MM.1S (cell line): ENCODE measurements at regions not wholly inside any gene's neighbourhood (a gene's known extent, or its start where the extent isn't known, plus 50 kb on each side); places are given as distances from the start of the nearest gene placed in this dataset.
"Not testable (repeated sequence)": the region's sequence is repeated elsewhere in the genome, so short reads cannot be mapped to it uniquely, and the experiment has no call there.

Experiments
- DNase-seq: peaks from one replicate; pipeline ENCODE4 v3.0.0-alpha.2; 2015
- H2AFZ ChIP-seq: fragments of 300-600 bp; sonication (generic); 2 replicates; pipeline ENCODE4 v1.6.0; 2016; ENCODE audit warnings: antibody characterized with exemption, low read length
- H3F3A ChIP-seq: fragments of 300-600 bp; sonication (generic); 2 replicates; pipeline ENCODE4 v1.6.1; 2016; ENCODE audit warnings: mild to moderate bottlenecking, antibody characterized with exemption, low read length, moderate library complexity, mixed read lengths; ENCODE audit not compliant: insufficient read depth
- H3K27ac ChIP-seq: fragments of 300-600 bp; sonication (generic); 2 replicates; pipeline ENCODE4 v1.5.1; 2016; ENCODE audit warnings: mild to moderate bottlenecking, low read length
- H3K27me3 ChIP-seq: fragments of 300-600 bp; sonication (generic); replicated peaks from 2 replicates; pipeline ENCODE4 v1.6.0; 2016; ENCODE audit warnings: low read length; ENCODE audit not compliant: insufficient read depth
- H3K36me3 ChIP-seq: fragments of 300-600 bp; sonication (generic); replicated peaks from 2 replicates; pipeline ENCODE4 v1.6.1; 2016; ENCODE audit warnings: mild to moderate bottlenecking, low read length, mixed read lengths; ENCODE audit not compliant: insufficient read depth
- H3K4me1 ChIP-seq: fragments of 300-600 bp; sonication (generic); 2 replicates; pipeline ENCODE4 v1.6.1; 2016; ENCODE audit warnings: low read length, mixed read lengths
- H3K4me2 ChIP-seq: fragments of 300-600 bp; sonication (generic); 2 replicates; pipeline ENCODE4 v1.6.0; 2016; ENCODE audit warnings: low read depth, low read length
- H3K4me3 ChIP-seq: fragments of 300-600 bp; sonication (generic); 2 replicates; pipeline ENCODE4 v1.5.1; 2016; ENCODE audit warnings: low read length, mixed read lengths
- H3K79me2 ChIP-seq: fragments of 300-600 bp; sonication (generic); 2 replicates; pipeline ENCODE4 v1.6.1; 2016; ENCODE audit warnings: mixed run types, low read length, mixed read lengths
- H3K9ac ChIP-seq: fragments of 300-600 bp; sonication (generic); 2 replicates; pipeline ENCODE4 v1.6.1; 2016; ENCODE audit warnings: low read length, mixed read lengths
- H3K9me2 ChIP-seq: fragments of 300-600 bp; sonication (generic); replicated peaks from 2 replicates; pipeline ENCODE4 v1.6.1; 2016; ENCODE audit warnings: mild to moderate bottlenecking, low read length, mixed read lengths; ENCODE audit not compliant: insufficient read depth
- H3K9me3 ChIP-seq: fragments of 300-600 bp; sonication (generic); replicated peaks from 2 replicates; pipeline ENCODE4 v1.6.1; 2016; ENCODE audit warnings: mild to moderate bottlenecking, low read length, mixed read lengths; ENCODE audit not compliant: insufficient read depth
- H4K20me1 ChIP-seq: fragments of 300-600 bp; sonication (generic); 2 replicates; pipeline ENCODE4 v1.6.1; 2016; ENCODE audit warnings: mild to moderate bottlenecking, low read length, moderate library complexity, mixed read lengths; ENCODE audit not compliant: insufficient read depth
- CTCF ChIP-seq: fragments of 300-600 bp; sonication (generic); IDR thresholded peaks from 2 replicates; pipeline ENCODE4 v1.5.1; 2016; ENCODE audit warnings: antibody characterized with exemption, low read length, mixed read lengths
- EZH2 ChIP-seq: fragments of 300-600 bp; sonication (generic); optimal IDR thresholded peaks from 2 replicates; pipeline ENCODE3; 2017; ENCODE audit warnings: low read depth, mild to moderate bottlenecking, antibody characterized with exemption, low read length, mixed read lengths
- EZH2phosphoT487 ChIP-seq: fragments of 300-600 bp; sonication (generic); IDR thresholded peaks from 2 replicates; pipeline ENCODE4 v1.6.1; 2018; ENCODE audit warnings: antibody characterized with exemption, low read length

DNA sequence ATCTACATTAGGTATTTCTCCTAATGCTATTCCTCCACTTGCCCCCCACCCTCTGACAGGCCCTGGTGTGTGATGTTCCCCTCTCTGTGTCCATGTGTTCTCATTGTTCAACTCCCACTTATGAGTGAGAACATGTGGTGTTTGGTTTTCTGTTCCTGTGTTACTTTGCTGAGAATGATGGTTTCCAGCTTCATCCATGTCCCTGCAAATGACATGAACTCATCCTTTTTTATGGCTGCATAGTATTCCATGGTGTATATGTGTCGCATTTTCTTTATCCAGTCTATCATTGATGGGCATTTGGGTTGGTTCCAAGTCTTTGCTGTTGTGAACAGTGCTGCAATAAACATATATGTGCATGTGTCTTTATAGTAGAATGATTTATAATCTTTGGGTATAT is 50.6 kb upstream of the GRHL3 start:
- H3K27ac ChIP-seq, H3K36me3 ChIP-seq, H3K9ac ChIP-seq, H4K20me1 ChIP-seq, H3K9me3 ChIP-seq, H3K27me3 ChIP-seq, DNase-seq, H3K4me1 ChIP-seq, H2AFZ ChIP-seq, H3K79me2 ChIP-seq, H3K4me3 ChIP-seq, H3F3A ChIP-seq, H3K4me2 ChIP-seq, H3K9me2 ChIP-seq: not testable (repeated sequence)

GRCh38 chr1:24266998-24267397 is 52.2 kb upstream of the GRHL3 start:
- no peak overlapping the region for H3K4me2 ChIP-seq
- no peaks in the 10 kb centered on the region for H3K4me1 ChIP-seq
- no peaks in the 10 kb centered on the region for H3K79me2 ChIP-seq
- TF ChIP-seq EZH2, result no peak
- TF ChIP-seq CTCF, result no peak
- no peak for TF ChIP-seq EZH2phosphoT487
- H3K9me3 ChIP-seq, result no peaks in the 10 kb centered on the region
- no peaks in the 10 kb centered on the region for H3K36me3 ChIP-seq
- H4K20me1 ChIP-seq, result no peaks in the 10 kb centered on the region
- no peaks in the 10 kb centered on the region for H3K9me2 ChIP-seq
- no peak overlapping the region for H3K9ac ChIP-seq
- no peak overlapping the region for H3K4me3 ChIP-seq
- no peak for DNase-seq
- no peak overlapping the region for H3K27ac ChIP-seq
- no peaks in the 10 kb centered on the region for H3F3A ChIP-seq
- no peaks in the 10 kb centered on the region for H3K27me3 ChIP-seq
- H2AFZ ChIP-seq, result no peak overlapping the region

DNA sequence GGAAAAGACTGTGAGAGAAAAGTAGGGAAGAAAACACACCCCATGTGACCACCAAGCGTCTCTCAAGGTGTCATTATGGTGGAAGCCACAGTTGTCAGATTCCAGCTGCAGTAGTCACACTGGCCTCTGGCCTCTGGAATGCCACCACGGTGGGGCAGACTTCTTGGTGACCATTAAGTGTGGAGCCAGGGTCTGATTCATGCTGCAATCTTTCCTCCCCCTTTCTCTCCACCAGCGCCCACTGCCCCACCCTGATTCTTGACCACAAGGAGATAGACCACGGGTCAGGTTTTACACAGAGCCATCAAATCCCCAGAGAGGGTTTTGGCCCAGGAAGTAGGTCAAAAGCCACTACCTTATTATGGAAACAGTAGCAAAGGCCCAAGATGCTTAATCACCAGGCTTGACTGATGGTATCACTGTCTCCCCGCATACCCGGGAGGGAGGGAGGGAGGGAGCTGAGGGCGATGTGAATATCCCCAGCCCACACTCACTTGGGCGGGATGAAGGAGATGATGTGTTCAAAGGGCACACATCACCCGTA is 52.7 kb upstream of the GRHL3 start:
- Histone ChIP-seq H3K4me1 (no peaks in the 10 kb centered on the region), H3K9ac (no peak overlapping the region), H3F3A (no peaks in the 10 kb centered on the region), H3K4me3 (no peak overlapping the region), H3K36me3 (no peaks in the 10 kb centered on the region), H4K20me1 (no peaks in the 10 kb centered on the region), H3K27me3 (no peaks in the 10 kb centered on the region), H3K4me2 (no peak overlapping the region), H3K9me3 (no peaks in the 10 kb centered on the region), H2AFZ (no peak overlapping the region), H3K9me2 (no peaks in the 10 kb centered on the region), H3K27ac (no peak overlapping the region), H3K79me2 (no peaks in the 10 kb centered on the region)
- TF ChIP-seq EZH2phosphoT487 (no peak), EZH2 (no peak), CTCF (no peak)
- DNase-seq, result no peak

DNA sequence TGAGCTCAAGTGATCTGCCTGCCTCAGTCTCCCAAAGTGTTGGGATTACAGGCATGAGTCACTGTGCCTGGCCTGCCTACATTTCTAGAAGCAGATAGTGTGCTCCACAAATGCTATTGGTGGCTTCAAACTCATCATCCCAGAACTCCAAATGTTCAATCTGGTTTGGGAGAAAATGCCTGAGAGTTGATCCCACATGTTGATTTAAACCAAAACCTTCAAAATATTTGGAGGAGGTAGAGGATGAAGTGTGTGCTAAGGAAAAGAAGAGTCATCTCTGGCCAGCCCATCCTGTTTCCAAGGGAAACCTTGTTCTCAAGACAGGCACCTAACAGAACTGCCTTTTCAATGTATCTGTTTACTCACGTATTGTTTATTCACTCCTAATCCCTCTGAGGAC is 55.4 kb upstream of the GRHL3 start:
- H3K9me3 ChIP-seq, result no peaks in the 10 kb centered on the region
- no peak for DNase-seq
- no peaks in the 10 kb centered on the region for H3K27me3 ChIP-seq
- H3K4me1 ChIP-seq, result no peaks in the 10 kb centered on the region
- no peaks in the 10 kb centered on the region for H3F3A ChIP-seq
- H3K4me3 ChIP-seq, result no peak overlapping the region
- H2AFZ ChIP-seq, result no peak overlapping the region
- no peaks in the 10 kb centered on the region for H4K20me1 ChIP-seq
- H3K27ac ChIP-seq, result no peak overlapping the region
- TF ChIP-seq CTCF (no peak), EZH2phosphoT487 (no peak), EZH2 (no peak)
- no peaks in the 10 kb centered on the region for H3K36me3 ChIP-seq
- H3K9ac ChIP-seq, result no peak overlapping the region
- H3K79me2 ChIP-seq, result no peaks in the 10 kb centered on the region
- no peak overlapping the region for H3K4me2 ChIP-seq
- no peaks in the 10 kb centered on the region for H3K9me2 ChIP-seq
